HG03175 (cell line): ENCODE measurements at regions not wholly inside any gene's neighbourhood (a gene's known extent, or its start where the extent isn't known, plus 50 kb on each side); places are given as distances from the start of the nearest gene placed in this dataset.
A peak's percentile ranks its signal among the peaks of the same experiment; 100 is the strongest.

Experiments
- ATAC-seq: cut with Tn5 transposase; IDR thresholded peaks from one replicate; pipeline ENCODE4 v1.9.1; 2021; ENCODE audit warnings: mild to moderate bottlenecking, moderate library complexity; ENCODE audit not compliant: unreplicated experiment

GRCh38 chr11:112797092-112797491, 164.1 kb upstream of the NCAM1 start:
- no peak for ATAC-seq

- peak; percentile 76 for ATAC-seq
These were observed 163.4 kb upstream of the NCAM1 start for GRCh38 chr11:112797648-112798293.

GRCh38 chr11:112801025-112801816, 160.0 kb upstream of the NCAM1 start:
- no peak for ATAC-seq

- ATAC-seq, result no peak
These were observed 159.5 kb upstream of the NCAM1 start for GRCh38 chr11:112801817-112802088.

- ATAC-seq, result no peak
These were observed 155.6 kb upstream of the NCAM1 start for GRCh38 chr11:112805658-112806057.

GRCh38 chr11:112806256-112806655, 155.0 kb upstream of the NCAM1 start:
- ATAC-seq, result no peak

- ATAC-seq, result no peak
These were observed 154.3 kb upstream of the NCAM1 start for GRCh38 chr11:112806876-112807275.

GRCh38 chr11:112809429-112809828, 151.8 kb upstream of the NCAM1 start:
- no peak for ATAC-seq

GRCh38 chr11:112810951-112811350, 150.3 kb upstream of the NCAM1 start:
- no peak for ATAC-seq

- ATAC-seq, result no peak
These were observed 149.4 kb upstream of the NCAM1 start for GRCh38 chr11:112811783-112812182.

- no peak for ATAC-seq
These were observed 148.5 kb upstream of the NCAM1 start for GRCh38 chr11:112812729-112813128.

GRCh38 chr11:112814168-112814567, 147.1 kb upstream of the NCAM1 start:
- no peak for ATAC-seq

- no peak for ATAC-seq
These were observed 143.8 kb upstream of the NCAM1 start for GRCh38 chr11:112817376-112817775.

GRCh38 chr11:112822478-112823274, 138.5 kb upstream of the NCAM1 start:
- no peak for ATAC-seq

- no peak for ATAC-seq
These were observed 135.2 kb upstream of the NCAM1 start for GRCh38 chr11:112826026-112826425.

GRCh38 chr11:112826788-112827187, 134.4 kb upstream of the NCAM1 start:
- ATAC-seq, result no peak

GRCh38 chr11:112828421-112828820, 132.8 kb upstream of the NCAM1 start:
- no peak for ATAC-seq

- ATAC-seq, result no peak
These were observed 131.1 kb upstream of the NCAM1 start for GRCh38 chr11:112829971-112830654.

- no peak for ATAC-seq
These were observed 130.2 kb upstream of the NCAM1 start for GRCh38 chr11:112831041-112831440.

GRCh38 chr11:112831969-112832766, 129.1 kb upstream of the NCAM1 start:
- ATAC-seq, result no peak
